SK-N-SH (cell line): ENCODE measurements at regions not wholly inside any gene's neighbourhood (a gene's known extent, or its start where the extent isn't known, plus 50 kb on each side); places are given as distances from the start of the nearest gene placed in this dataset.
A peak's percentile ranks its signal among the peaks of the same experiment; 100 is the strongest.

Source experiments
- CTCF ChIA-PET: fragments of 300-600, 350-600 bp; formaldehyde crosslinking; extraction: SDS; loops from one replicate; lab custom pipeline; 2021; lab: Yijun Ruan, JAX
- POLR2A ChIA-PET: fragments of 350-600 bp; sonication (Branson Sonifier 250); formaldehyde crosslinking; extraction: SDS; loops from one replicate; lab custom pipeline; 2020; ENCODE audit warnings: antibody characterized with exemption, inconsistent platforms; lab: Yijun Ruan, JAX
- DNase-seq: peaks from one replicate; pipeline ENCODE4 v3.0.0; 2012
- H2AFZ ChIP-seq: fragments of 200-600 bp; sonication (generic); 2 replicates; pipeline ENCODE4 v1.8.1; 2016; ENCODE audit warnings: antibody characterized with exemption, mild to moderate bottlenecking, low read depth
- H3F3A ChIP-seq: fragments of 200-600 bp; sonication (generic); replicated peaks from 2 replicates; pipeline ENCODE3; 2016; ENCODE audit warnings: antibody characterized with exemption, mild to moderate bottlenecking; ENCODE audit not compliant: insufficient read depth
- H3K27ac ChIP-seq, 2 experiments: fragments of 200-500 bp in 1 of 2; fragments of 200-600 bp in 1 of 2; sonication (Bioruptor generic) in 1 of 2; sonication (generic), shearing (Covaris generic) in 1 of 2; 2 replicates each; pipeline versions ENCODE4 v1.5.1 to v1.6.1; 2014 to 2016; ENCODE audit warnings: low read depth in 2 of 2, inconsistent platforms in 1 of 2, low read length in 1 of 2, mild to moderate bottlenecking in 1 of 2, mixed read lengths in 1 of 2
- H3K27me3 ChIP-seq: fragments of 200-600 bp; sonication (generic), shearing (Covaris generic); 2 replicates; pipeline ENCODE4 v1.6.1; 2016; ENCODE audit warnings: mixed run types; ENCODE audit not compliant: insufficient read depth
- H3K36me3 ChIP-seq, 2 experiments: fragments of 200-500 bp in 1 of 2; fragments of 200-600 bp in 1 of 2; sonication (Bioruptor generic) in 1 of 2; sonication (generic) in 1 of 2; replicated peaks in 1 of 2; 2 replicates each; pipeline versions ENCODE3 to v1.5.1; 2014 to 2016; ENCODE audit warnings: low read length in 1 of 2, mild to moderate bottlenecking in 1 of 2; ENCODE audit not compliant: insufficient read depth in 2 of 2, control insufficient read depth in 1 of 2
- H3K4me1 ChIP-seq, 2 experiments: fragments of 200-500 bp in 1 of 2; fragments of 200-600 bp in 1 of 2; sonication (Bioruptor generic) in 1 of 2; sonication (generic), shearing (Covaris generic) in 1 of 2; 2 replicates each; pipeline versions ENCODE4 v1.5.1 to v1.6.1; 2014 to 2016; ENCODE audit warnings: low read depth in 1 of 2, low read length in 1 of 2, mixed run types in 1 of 2; ENCODE audit not compliant: insufficient read depth in 2 of 2, control insufficient read depth in 1 of 2
- H3K4me2 ChIP-seq: fragments of 200-600 bp; sonication (generic), shearing (Covaris generic); 2 replicates; pipeline ENCODE4 v1.6.1; 2017; ENCODE audit warnings: mixed run types
- H3K4me3 ChIP-seq, 2 experiments: fragments of 200-500 bp in 1 of 2; fragments of 200-600 bp in 1 of 2; sonication (Bioruptor generic) in 1 of 2; sonication (generic), shearing (Covaris generic) in 1 of 2; 2 replicates each; pipeline versions ENCODE4 v1.5.1 to v1.8.1; 2014 to 2016; ENCODE audit warnings: low read depth in 2 of 2, inconsistent platforms in 1 of 2, low read length in 1 of 2, mild to moderate bottlenecking in 1 of 2, mixed read lengths in 1 of 2, moderate library complexity in 1 of 2
- H3K79me2 ChIP-seq: fragments of 200-600 bp; sonication (generic); 2 replicates; pipeline ENCODE4 v1.8.1; 2017; ENCODE audit warnings: mild to moderate bottlenecking; ENCODE audit not compliant: insufficient read depth
- H3K9ac ChIP-seq: fragments of 200-600 bp; sonication (generic); 2 replicates; pipeline ENCODE4 v1.6.1; 2017; ENCODE audit warnings: mixed run types
- H3K9me2 ChIP-seq: fragments of 200-600 bp; sonication (generic); 2 replicates; pipeline ENCODE4 v1.6.1; 2017; ENCODE audit warnings: mixed run types
- H3K9me3 ChIP-seq: fragments of 200-600 bp; sonication (generic); 2 replicates; pipeline ENCODE4 v1.6.1; 2017; ENCODE audit warnings: mixed run types, mild to moderate bottlenecking, moderate library complexity
- H4K20me1 ChIP-seq: fragments of 200-600 bp; sonication (generic); 2 replicates; pipeline ENCODE4 v1.6.1; 2017; ENCODE audit warnings: mild to moderate bottlenecking, mixed run types; ENCODE audit not compliant: insufficient read depth
- CTCF ChIP-seq: fragments of 200-600 bp; sonication (generic); IDR thresholded peaks from 2 replicates; pipeline ENCODE4 v1.6.1; 2017; ENCODE audit warnings: antibody characterized with exemption, mild to moderate bottlenecking, moderate library complexity
- EZH2phosphoT487 ChIP-seq: fragments of 200-600 bp; sonication (generic); IDR thresholded peaks from 2 replicates; pipeline ENCODE4 v1.6.1; 2017; ENCODE audit warnings: low read depth, mixed run types, mild to moderate bottlenecking, antibody characterized with exemption, moderate library complexity, borderline replicate concordance
- FOSL2 ChIP-seq: IDR thresholded peaks from 2 replicates; pipeline ENCODE4 v1.4.0; 2012; ENCODE audit warnings: low read depth, mild to moderate bottlenecking, moderate library complexity, borderline replicate concordance
- FOXJ3 ChIP-seq: sonication (generic); formaldehyde crosslinking; IDR thresholded peaks from 2 replicates; pipeline ENCODE4 v1.5.1; 2020; ENCODE audit warnings: mild to moderate bottlenecking, missing genetic modification reagents
- GABPA ChIP-seq: IDR thresholded peaks from 2 replicates; pipeline ENCODE4 v1.4.0; 2012; ENCODE audit warnings: low read depth, mild to moderate bottlenecking
- GATA2 ChIP-seq: sonication (generic); formaldehyde crosslinking; IDR thresholded peaks from 2 replicates; pipeline ENCODE4 v1.5.0; 2020; ENCODE audit warnings: mild to moderate bottlenecking, missing genetic modification reagents
- IRF3 ChIP-seq: fragments of 150-350 bp; IDR thresholded peaks from 2 replicates; pipeline ENCODE4 v1.6.1; 2016; ENCODE audit warnings: mild to moderate bottlenecking, low read depth, low read length
- JUND ChIP-seq: IDR thresholded peaks from 2 replicates; pipeline ENCODE4 v1.4.0; 2012
- MAX ChIP-seq: IDR thresholded peaks from 2 replicates; pipeline ENCODE4 v1.4.0; 2012; ENCODE audit warnings: low read depth
- MEF2A ChIP-seq: IDR thresholded peaks from 2 replicates; pipeline ENCODE4 v1.4.0; 2012; ENCODE audit warnings: low read depth, borderline replicate concordance
- NRF1 ChIP-seq: IDR thresholded peaks from 2 replicates; pipeline ENCODE4 v1.6.1; 2012; ENCODE audit warnings: low read depth, mild to moderate bottlenecking, low read length
- SIN3A ChIP-seq: IDR thresholded peaks from 2 replicates; pipeline ENCODE4 v1.6.1; 2012; ENCODE audit warnings: low read depth, mild to moderate bottlenecking, low read length, moderate library complexity, borderline replicate concordance
- TAF1 ChIP-seq: IDR thresholded peaks from 2 replicates; pipeline ENCODE4 v1.6.1; 2012; ENCODE audit warnings: low read depth, mild to moderate bottlenecking, low read length, moderate library complexity, borderline replicate concordance
- TEAD4 ChIP-seq: IDR thresholded peaks from 2 replicates; pipeline ENCODE4 v1.4.0; 2012; ENCODE audit warnings: mild to moderate bottlenecking, borderline replicate concordance; ENCODE audit not compliant: insufficient read depth
- USF2 ChIP-seq: fragments of 150-350 bp; IDR thresholded peaks from 2 replicates; pipeline ENCODE4 v1.6.1; 2017; ENCODE audit warnings: antibody characterized with exemption, low read length, low read depth, borderline replicate concordance
- WGBS: methylation state at CpG from one replicate; pipeline ENCODE4 v1.1.6; 2017; ENCODE audit warnings: low lambda C conversion rate; 5-methylcytosine and 5-hydroxymethylcytosine counted together

GRCh38 chr4:55186123-55186522 is 60.7 kb upstream of the KDR start:
- H3K9ac ChIP-seq = no peak overlapping the region
- H3K27ac ChIP-seq = no peak overlapping the region
- TF ChIP-seq CTCF (peak; percentile 25; the same call in 1 of the 2 replicates), IRF3 (no peak), SIN3A (no peak), FOXJ3 (CRISPR knock-in tag) (no peak)
- TF ChIP-seq, all 33 proteins: peak for 1
- Histone ChIP-seq H3K9me3 (no peaks in the 10 kb centered on the region), H3K79me2 (no peaks in the 10 kb centered on the region), H3K9me2 (no peaks in the 10 kb centered on the region), H3F3A (peaks cover 19% of the 10 kb centered on the region), H3K27me3 (no peaks in the 10 kb centered on the region), H3K4me1 (peaks cover 0 to 19% of the 10 kb centered on the region in 2 experiments; a peak in 2 of 4 replicates), H2AFZ (no peak overlapping the region), H4K20me1 (no peaks in the 10 kb centered on the region), H3K4me3 (no peak overlapping the region), H3K4me2 (no peak overlapping the region), H3K36me3 (no peaks in the 10 kb centered on the region)
- CTCF ChIA-PET = interaction anchor here (0.9 to 1.2 kb wide), 2 partner anchors 10 to 135 kb away, joined by 3 to 4 read pairs; no protein-coding TSS in a partner anchor
- DNase-seq = no peak
- POLR2A ChIA-PET = no interaction called here

- Histone ChIP-seq H3K79me2 (no peaks in the 10 kb centered on the region), H3K9me2 (no peaks in the 10 kb centered on the region), H3K9me3 (no peaks in the 10 kb centered on the region), H4K20me1 (no peaks in the 10 kb centered on the region), H3K36me3 (no peaks in the 10 kb centered on the region), H3K4me1 (peaks cover 0 to 14% of the 10 kb centered on the region in 2 experiments; a peak in 1 of 4 replicates), H3K4me2 (no peak overlapping the region), H3K27me3 (no peaks in the 10 kb centered on the region), H2AFZ (no peak overlapping the region), H3F3A (peaks cover 19% of the 10 kb centered on the region)
- ChIA-PET POLR2A (no interaction called here), CTCF (interaction anchor here (1.2 kb wide), 1 partner anchor 9 kb away, joined by 3 read pairs; no protein-coding TSS in a partner anchor)
- WGBS = 44% methylated on average over 3 of the region's 3 CpGs
- TF ChIP-seq TAF1 = no peak
- TF ChIP-seq MAX = no peak
- no peak for TF ChIP-seq EZH2phosphoT487
- no peak for TF ChIP-seq USF2
- TF ChIP-seq MEF2A = no peak
- TF ChIP-seq NRF1 = no peak
- TF ChIP-seq SIN3A = no peak
- no peak for TF ChIP-seq TEAD4
- no peak for TF ChIP-seq JUND
- TF ChIP-seq FOSL2 = no peak
- TF ChIP-seq GABPA = no peak
- TF ChIP-seq GATA2 (CRISPR knock-in tag) = no peak
- TF ChIP-seq, all 33 proteins: peak for 0
- no peak overlapping the region for H3K27ac ChIP-seq
- DNase-seq = no peak
- H3K9ac ChIP-seq = no peak overlapping the region
- H3K4me3 ChIP-seq = no peak overlapping the region
Observed at GRCh38 chr4:55186700-55187099, 61.3 kb upstream of the KDR start.
